Progenitor cell of endocrine pancreas (in vitro differentiated cells): ENCODE measurements at regions not wholly inside any gene's neighbourhood (a gene's known extent, or its start where the extent isn't known, plus 50 kb on each side); places are given as distances from the start of the nearest gene placed in this dataset.

Source experiments
- DNase-seq: peaks from one replicate; pipeline ENCODE4 v3.0.0; 2021; ENCODE audit warnings: low spot score; ENCODE audit not compliant: unreplicated experiment
- H3K27ac Mint-ChIP-seq: 2 replicates; pipeline ENCODE4 v1.8.0; 2021; ENCODE audit warnings: mild to moderate bottlenecking, moderate library complexity, mixed read lengths
- H3K27me3 Mint-ChIP-seq: 2 replicates; pipeline ENCODE4 v1.8.0; 2021; ENCODE audit warnings: mixed read lengths
- H3K36me3 Mint-ChIP-seq: 2 replicates; pipeline ENCODE4 v1.8.0; 2022; ENCODE audit warnings: mixed read lengths; ENCODE audit not compliant: insufficient read depth
- H3K4me1 Mint-ChIP-seq: 2 replicates; pipeline ENCODE4 v1.8.0; 2021; ENCODE audit warnings: low read depth, mixed read lengths
- H3K4me3 Mint-ChIP-seq: 2 replicates; pipeline ENCODE4 v1.8.0; 2021; ENCODE audit warnings: low read depth, mild to moderate bottlenecking, moderate library complexity, mixed read lengths
- H3K9me3 Mint-ChIP-seq: 2 replicates; pipeline ENCODE4 v1.8.0; 2021; ENCODE audit warnings: low read depth, mixed read lengths
- TF ChIP-seq, protein P1 (sequence below): fragments of 200-600 bp; sonication (generic); IDR thresholded peaks from one replicate; pipeline ENCODE4 v1.5.0; 2021; ENCODE audit warnings: antibody characterized with exemption, mild to moderate bottlenecking; ENCODE audit not compliant: unreplicated experiment

DNA sequence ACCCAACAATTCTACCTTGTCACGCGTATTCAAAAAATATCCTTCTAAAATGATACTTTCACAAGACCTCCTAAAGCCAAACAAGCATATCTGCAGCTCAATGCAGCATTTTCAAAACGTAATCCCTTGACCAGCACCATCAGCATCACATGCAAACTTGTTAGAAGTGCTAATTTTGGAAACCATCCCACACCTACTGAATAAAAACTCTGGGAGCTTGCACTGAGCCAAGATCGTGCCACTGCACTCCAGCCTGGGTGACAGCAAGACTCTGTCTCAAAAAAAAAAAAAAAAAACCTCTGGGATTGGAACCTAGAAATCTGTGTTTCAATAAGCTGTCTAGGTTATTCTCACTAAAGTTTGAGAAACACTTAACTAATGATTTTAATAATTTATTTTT lies 223.3 kb upstream of the CCDC54 start:
- H3K27me3 Mint-ChIP-seq: no peaks in the 10 kb centered on the region
- no peak overlapping the region for H3K27ac Mint-ChIP-seq
- H3K4me3 Mint-ChIP-seq: no peak overlapping the region
- H3K9me3 Mint-ChIP-seq: peaks cover 18% of the 10 kb centered on the region
- TF ChIP-seq, protein P1, sequence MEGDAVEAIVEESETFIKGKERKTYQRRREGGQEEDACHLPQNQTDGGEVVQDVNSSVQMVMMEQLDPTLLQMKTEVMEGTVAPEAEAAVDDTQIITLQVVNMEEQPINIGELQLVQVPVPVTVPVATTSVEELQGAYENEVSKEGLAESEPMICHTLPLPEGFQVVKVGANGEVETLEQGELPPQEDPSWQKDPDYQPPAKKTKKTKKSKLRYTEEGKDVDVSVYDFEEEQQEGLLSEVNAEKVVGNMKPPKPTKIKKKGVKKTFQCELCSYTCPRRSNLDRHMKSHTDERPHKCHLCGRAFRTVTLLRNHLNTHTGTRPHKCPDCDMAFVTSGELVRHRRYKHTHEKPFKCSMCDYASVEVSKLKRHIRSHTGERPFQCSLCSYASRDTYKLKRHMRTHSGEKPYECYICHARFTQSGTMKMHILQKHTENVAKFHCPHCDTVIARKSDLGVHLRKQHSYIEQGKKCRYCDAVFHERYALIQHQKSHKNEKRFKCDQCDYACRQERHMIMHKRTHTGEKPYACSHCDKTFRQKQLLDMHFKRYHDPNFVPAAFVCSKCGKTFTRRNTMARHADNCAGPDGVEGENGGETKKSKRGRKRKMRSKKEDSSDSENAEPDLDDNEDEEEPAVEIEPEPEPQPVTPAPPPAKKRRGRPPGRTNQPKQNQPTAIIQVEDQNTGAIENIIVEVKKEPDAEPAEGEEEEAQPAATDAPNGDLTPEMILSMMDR: no peak
- H3K4me1 Mint-ChIP-seq: no peaks in the 10 kb centered on the region
- H3K36me3 Mint-ChIP-seq: peaks cover 2% of the 10 kb centered on the region
- no peak for DNase-seq

DNA sequence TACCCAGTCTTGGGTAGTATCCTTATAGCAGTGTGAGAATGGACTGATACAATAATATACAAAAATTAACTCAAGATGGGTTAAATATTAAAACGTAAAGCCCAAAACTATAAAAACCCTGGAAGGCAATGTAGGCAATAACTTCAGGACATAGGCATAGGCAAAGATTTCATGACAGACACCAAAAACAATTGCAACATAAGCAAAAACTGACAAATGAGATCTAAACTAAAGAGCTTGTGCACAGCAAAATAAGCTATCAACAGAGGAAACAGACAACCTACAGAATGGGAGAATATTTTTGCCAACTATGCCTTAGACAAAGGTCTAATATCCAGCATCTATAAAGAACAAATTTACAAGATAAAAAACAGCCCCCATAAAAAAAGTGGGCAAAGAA lies 204.8 kb upstream of the CCDC54 start:
- Mint-ChIP-seq H3K27me3 (no peaks in the 10 kb centered on the region), H3K4me3 (no peak overlapping the region), H3K9me3 (peaks cover 43% of the 10 kb centered on the region), H3K36me3 (no peaks in the 10 kb centered on the region), H3K4me1 (no peaks in the 10 kb centered on the region), H3K27ac (no peak overlapping the region)
- no peak for DNase-seq
- TF ChIP-seq, protein P1: no peak

DNA sequence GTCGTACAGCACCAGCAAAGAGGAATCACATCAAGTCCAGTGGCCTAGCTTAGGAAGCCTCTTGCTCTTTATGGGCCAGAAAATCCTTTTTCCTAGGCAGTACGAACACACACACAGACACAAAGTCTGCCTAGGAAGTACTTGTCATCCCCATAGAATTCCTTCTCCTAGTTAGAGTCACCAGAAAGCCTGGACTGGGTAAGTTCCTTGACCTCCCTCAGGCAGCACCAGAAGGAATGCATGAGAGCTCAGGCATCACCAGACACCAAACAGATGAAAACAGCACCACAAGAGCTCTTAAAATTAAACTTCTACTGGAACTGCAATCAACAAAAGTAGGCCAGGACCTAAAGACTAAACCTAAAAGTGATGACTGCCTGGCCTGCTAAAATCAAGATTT lies 192.9 kb upstream of the CCDC54 start:
- no peaks in the 10 kb centered on the region for H3K27me3 Mint-ChIP-seq
- H3K9me3 Mint-ChIP-seq: no peaks in the 10 kb centered on the region
- H3K4me3 Mint-ChIP-seq: no peak overlapping the region
- H3K4me1 Mint-ChIP-seq: no peaks in the 10 kb centered on the region
- DNase-seq: no peak
- H3K27ac Mint-ChIP-seq: no peak overlapping the region
- TF ChIP-seq, protein P1: no peak
- no peaks in the 10 kb centered on the region for H3K36me3 Mint-ChIP-seq

DNA sequence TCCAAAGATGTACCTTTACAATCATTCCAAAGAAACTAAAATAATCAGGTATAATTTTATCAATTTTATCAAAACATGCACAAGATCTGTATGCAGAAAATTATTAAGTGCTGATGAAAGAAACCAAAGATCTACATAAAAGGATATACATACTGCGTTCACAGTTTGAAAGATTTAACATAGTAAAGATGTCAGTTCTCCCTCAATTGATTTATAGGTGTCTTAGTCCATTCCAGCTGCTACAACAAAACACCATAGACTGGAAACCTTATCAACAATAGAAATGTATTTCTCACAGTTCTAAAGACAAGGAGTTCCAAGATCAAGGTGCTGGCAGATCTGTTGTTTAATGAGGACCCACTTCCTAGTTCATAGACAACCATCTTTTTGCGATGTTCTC lies 189.0 kb upstream of the CCDC54 start:
- no peak for DNase-seq
- Mint-ChIP-seq H3K27me3 (no peaks in the 10 kb centered on the region), H3K27ac (no peak overlapping the region), H3K36me3 (no peaks in the 10 kb centered on the region), H3K9me3 (no peaks in the 10 kb centered on the region), H3K4me3 (no peak overlapping the region), H3K4me1 (no peaks in the 10 kb centered on the region)
- TF ChIP-seq, protein P1: no peak

DNA sequence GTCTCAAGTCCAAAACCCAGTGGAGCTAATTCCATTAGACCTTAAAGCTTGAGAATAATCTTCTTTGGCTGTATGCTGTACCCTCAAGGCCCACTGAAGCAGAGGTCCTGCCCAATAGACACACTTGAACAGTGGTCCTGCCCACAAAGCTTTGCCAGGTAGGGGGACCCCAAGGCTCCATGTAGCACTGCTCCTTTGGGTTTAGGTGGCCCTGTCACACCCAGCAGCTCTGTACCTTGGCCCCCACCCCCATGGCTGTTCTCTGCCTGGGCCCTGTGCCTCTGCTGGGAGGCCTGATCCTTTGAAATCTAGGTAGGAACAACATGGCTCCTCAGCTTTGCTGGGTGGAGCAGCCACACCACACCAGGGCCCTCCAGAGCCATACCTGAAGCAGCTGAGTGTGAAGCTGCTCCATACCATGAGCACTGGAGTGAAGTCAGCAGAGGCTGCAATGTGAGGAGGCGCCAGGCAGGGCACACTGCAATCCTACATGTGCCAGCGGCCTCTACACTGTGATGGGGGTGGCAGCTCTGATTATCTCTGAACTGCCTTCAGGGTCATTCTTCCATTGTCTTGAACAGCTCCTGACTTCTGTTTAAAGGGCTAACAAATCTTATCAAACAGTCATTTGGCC lies 188.0 kb upstream of the CCDC54 start:
- TF ChIP-seq, protein P1: no peak
- H3K27ac Mint-ChIP-seq: no peak overlapping the region
- no peak for DNase-seq
- no peaks in the 10 kb centered on the region for H3K4me1 Mint-ChIP-seq
- no peaks in the 10 kb centered on the region for H3K36me3 Mint-ChIP-seq
- H3K27me3 Mint-ChIP-seq: no peaks in the 10 kb centered on the region
- H3K9me3 Mint-ChIP-seq: no peaks in the 10 kb centered on the region
- no peak overlapping the region for H3K4me3 Mint-ChIP-seq
